Neural progenitor cell (in vitro differentiated cells): ENCODE measurements at regions not wholly inside any gene's neighbourhood (a gene's known extent, or its start where the extent isn't known, plus 50 kb on each side); places are given as distances from the start of the nearest gene placed in this dataset.

Experiments
- EZH2phosphoT487 ChIP-seq: fragments of 200-600 bp; sonication (generic); IDR thresholded peaks from 2 replicates; pipeline ENCODE4 v1.6.1; 2017; ENCODE audit warnings: antibody characterized with exemption
- TF ChIP-seq, protein P1 (sequence below): fragments of 200-600 bp; sonication (generic); IDR thresholded peaks from 2 replicates; pipeline ENCODE4 v1.5.1; 2017; ENCODE audit warnings: antibody characterized with exemption, mild to moderate bottlenecking

DNA sequence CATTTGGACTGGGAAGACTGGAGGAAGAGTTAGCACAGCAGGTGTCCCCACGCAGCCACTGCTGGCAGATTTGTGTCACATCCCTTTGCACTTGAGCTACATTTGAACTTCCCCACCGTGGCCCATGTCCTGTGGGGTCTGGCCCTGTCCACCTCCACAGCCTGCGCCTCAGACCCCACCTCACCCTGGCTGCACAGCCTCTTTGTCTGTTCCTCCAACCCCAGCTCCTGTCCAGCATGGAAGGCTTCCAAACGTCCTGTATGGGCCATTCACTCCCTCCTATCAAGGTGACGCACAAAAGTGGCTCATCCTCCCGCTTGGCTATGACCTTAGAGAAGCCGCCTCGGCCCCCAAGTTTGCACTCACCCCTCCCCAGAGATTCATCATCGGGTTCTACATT, 200.6 kb downstream of the FOXL1 start:
- TF ChIP-seq, protein P1, sequence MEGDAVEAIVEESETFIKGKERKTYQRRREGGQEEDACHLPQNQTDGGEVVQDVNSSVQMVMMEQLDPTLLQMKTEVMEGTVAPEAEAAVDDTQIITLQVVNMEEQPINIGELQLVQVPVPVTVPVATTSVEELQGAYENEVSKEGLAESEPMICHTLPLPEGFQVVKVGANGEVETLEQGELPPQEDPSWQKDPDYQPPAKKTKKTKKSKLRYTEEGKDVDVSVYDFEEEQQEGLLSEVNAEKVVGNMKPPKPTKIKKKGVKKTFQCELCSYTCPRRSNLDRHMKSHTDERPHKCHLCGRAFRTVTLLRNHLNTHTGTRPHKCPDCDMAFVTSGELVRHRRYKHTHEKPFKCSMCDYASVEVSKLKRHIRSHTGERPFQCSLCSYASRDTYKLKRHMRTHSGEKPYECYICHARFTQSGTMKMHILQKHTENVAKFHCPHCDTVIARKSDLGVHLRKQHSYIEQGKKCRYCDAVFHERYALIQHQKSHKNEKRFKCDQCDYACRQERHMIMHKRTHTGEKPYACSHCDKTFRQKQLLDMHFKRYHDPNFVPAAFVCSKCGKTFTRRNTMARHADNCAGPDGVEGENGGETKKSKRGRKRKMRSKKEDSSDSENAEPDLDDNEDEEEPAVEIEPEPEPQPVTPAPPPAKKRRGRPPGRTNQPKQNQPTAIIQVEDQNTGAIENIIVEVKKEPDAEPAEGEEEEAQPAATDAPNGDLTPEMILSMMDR, result no peak
- no peak for TF ChIP-seq EZH2phosphoT487
